GM23338 (cell line): ENCODE measurements at regions not wholly inside any gene's neighbourhood (a gene's known extent, or its start where the extent isn't known, plus 50 kb on each side); places are given as distances from the start of the nearest gene placed in this dataset.

ENCODE experiments used
- ATAC-seq: fragments of 200-7000 bp; cut with Tn5 transposase; 3 replicates; pipeline ENCODE4 v1.9.1; 2020
- DNase-seq: peaks from one replicate; pipeline ENCODE4 v3.0.0-alpha.2; 2015; ENCODE audit warnings: low spot score
- H2AFZ ChIP-seq: fragments of 200-600 bp; sonication (generic); 2 replicates; pipeline ENCODE4 v1.8.0; 2016; ENCODE audit warnings: antibody characterized with exemption, mild to moderate bottlenecking, moderate library complexity
- H3F3A ChIP-seq: fragments of 200-600 bp; sonication (generic); replicated peaks from 2 replicates; pipeline ENCODE4 v1.8.0; 2017; ENCODE audit warnings: antibody characterized with exemption, mixed run types, low read depth
- H3K27ac ChIP-seq: fragments of 200-600 bp; sonication (generic); 2 replicates; pipeline ENCODE4 v1.6.1; 2016; ENCODE audit warnings: low read depth
- H3K27me3 ChIP-seq: fragments of 200-600 bp; sonication (generic); 2 replicates; pipeline ENCODE4 v1.8.0; 2016; ENCODE audit warnings: mild to moderate bottlenecking, mixed run types, moderate library complexity; ENCODE audit not compliant: insufficient read depth
- H3K36me3 ChIP-seq: fragments of 200-600 bp; sonication (generic); 2 replicates; pipeline ENCODE4 v1.8.0; 2016; ENCODE audit warnings: mild to moderate bottlenecking; ENCODE audit not compliant: insufficient read depth
- H3K4me1 ChIP-seq: fragments of 200-600 bp; sonication (generic); 2 replicates; pipeline ENCODE4 v1.8.0; 2016; ENCODE audit warnings: mild to moderate bottlenecking, moderate library complexity; ENCODE audit not compliant: insufficient read depth
- H3K4me2 ChIP-seq: fragments of 200-600 bp; sonication (generic); 2 replicates; pipeline ENCODE4 v1.7.1; 2017; ENCODE audit warnings: mixed run types
- H3K4me3 ChIP-seq: fragments of 200-600 bp; sonication (generic); 2 replicates; pipeline ENCODE4 v1.6.1; 2016; ENCODE audit warnings: mixed run types
- H3K79me2 ChIP-seq: fragments of 200-600 bp; sonication (generic); replicated peaks from 2 replicates; pipeline ENCODE4 v1.8.0; 2017; ENCODE audit warnings: mild to moderate bottlenecking; ENCODE audit not compliant: insufficient read depth
- H3K9me2 ChIP-seq: fragments of 200-600 bp; sonication (generic); 2 replicates; pipeline ENCODE4 v1.8.0; 2017; ENCODE audit not compliant: insufficient read depth
- H4K20me1 ChIP-seq: fragments of 200-600 bp; sonication (generic); replicated peaks from 2 replicates; pipeline ENCODE4 v1.8.0; 2017; ENCODE audit warnings: mild to moderate bottlenecking; ENCODE audit not compliant: insufficient read depth
- H3K27ac Mint-ChIP-seq: 2 replicates; pipeline ENCODE4 v1.8.0; 2020; ENCODE audit warnings: inconsistent platforms, mild to moderate bottlenecking, moderate library complexity, mixed read lengths
- H3K27me3 Mint-ChIP-seq: 3 replicates; pipeline ENCODE4 v1.8.0; 2022; ENCODE audit warnings: low read depth, mild to moderate bottlenecking, moderate library complexity, mixed read lengths, inconsistent platforms; ENCODE audit not compliant: insufficient read depth, poor library complexity
- H3K36me3 Mint-ChIP-seq: 3 replicates; pipeline ENCODE4 v1.8.0; 2021; ENCODE audit warnings: low read depth, mild to moderate bottlenecking, inconsistent platforms, moderate library complexity, mixed read lengths
- H3K4me1 Mint-ChIP-seq: 3 replicates; pipeline ENCODE4 v1.8.0; 2020; ENCODE audit warnings: mild to moderate bottlenecking, inconsistent platforms, mixed read lengths
- H3K4me3 Mint-ChIP-seq: 3 replicates; pipeline ENCODE4 v1.8.0; 2021; ENCODE audit warnings: moderate library complexity, mild to moderate bottlenecking, inconsistent platforms, mixed read lengths
- H3K9me3 Mint-ChIP-seq: 3 replicates; pipeline ENCODE4 v1.8.0; 2020; ENCODE audit warnings: moderate library complexity, mild to moderate bottlenecking, inconsistent platforms, mixed read lengths
- CREB1 ChIP-seq: fragments of 250-450 bp; sonication (Bioruptor Pico); IDR thresholded peaks from 2 replicates; pipeline ENCODE4 v1.5.0; 2020; ENCODE audit warnings: low read depth, mild to moderate bottlenecking, moderate library complexity
- EZH2 ChIP-seq: fragments of 200-600 bp; sonication (generic); IDR thresholded peaks from one replicate; pipeline ENCODE4 v1.8.0; 2017; ENCODE audit warnings: antibody characterized with exemption, mild to moderate bottlenecking, low read depth; ENCODE audit not compliant: unreplicated experiment
- JUNB ChIP-seq: IDR thresholded peaks from one replicate; pipeline ENCODE4 v1.6.1; 2016; ENCODE audit warnings: antibody characterized with exemption; ENCODE audit not compliant: unreplicated experiment
- POLR2AphosphoS5 ChIP-seq: IDR thresholded peaks from 2 replicates; pipeline ENCODE4 v1.6.1; 2016; ENCODE audit warnings: antibody characterized with exemption, low read depth
- ZNF462 ChIP-seq: fragments of 250-450 bp; sonication (Bioruptor Pico); IDR thresholded peaks from 2 replicates; pipeline ENCODE4 v1.5.0; 2020; ENCODE audit warnings: mild to moderate bottlenecking, moderate library complexity
- TF ChIP-seq, protein P1 (sequence below): IDR thresholded peaks from 2 replicates; pipeline ENCODE4 v1.6.1; 2016; ENCODE audit warnings: antibody characterized with exemption

DNA sequence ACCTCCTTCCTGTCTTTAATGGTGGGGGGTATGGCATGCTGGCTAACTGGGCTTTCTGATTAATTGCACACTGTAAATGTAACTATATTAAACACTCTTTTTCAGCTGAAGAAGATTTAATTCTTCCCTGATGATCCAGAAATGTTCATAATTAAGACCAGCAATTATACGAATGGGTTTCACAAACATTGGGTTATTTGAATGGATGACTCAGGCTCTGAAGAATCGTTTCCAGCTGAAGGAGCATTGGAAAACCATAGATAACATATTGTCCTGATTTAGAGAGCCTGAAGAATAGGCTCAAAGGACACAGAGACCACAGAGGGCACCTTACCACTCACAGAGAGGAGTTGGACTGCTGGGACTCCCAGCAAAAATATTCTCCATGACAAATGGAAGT, 130.7 kb upstream of the SSTR4 start:
- ATAC-seq: no peak
- H3K27me3 ChIP-seq: no peaks in the 10 kb centered on the region
- H3F3A ChIP-seq: no peaks in the 10 kb centered on the region
- Mint-ChIP-seq H3K27ac (no peak overlapping the region), H3K4me1 (peaks cover 5% of the 10 kb centered on the region; the same call in 2 of the 3 replicates), H3K27me3 (no peaks in the 10 kb centered on the region), H3K9me3 (peaks cover 7% of the 10 kb centered on the region; the same call in 1 of the 3 replicates), H3K4me3 (no peak overlapping the region), H3K36me3 (no peaks in the 10 kb centered on the region; the same call in 2 of the 3 replicates)
- no peak for DNase-seq
- no peaks in the 10 kb centered on the region for H4K20me1 ChIP-seq
- H3K36me3 ChIP-seq: no peaks in the 10 kb centered on the region
- TF ChIP-seq CREB1 (CRISPR knock-in tag): no peak
- no peak for TF ChIP-seq JUNB
- H3K9me2 ChIP-seq: no peaks in the 10 kb centered on the region; the same call in 1 of the 2 replicates
- no peak overlapping the region for H3K27ac ChIP-seq
- no peaks in the 10 kb centered on the region for H3K4me1 ChIP-seq
- no peak overlapping the region for H2AFZ ChIP-seq
- no peaks in the 10 kb centered on the region for H3K79me2 ChIP-seq
- no peak overlapping the region for H3K4me2 ChIP-seq
- no peak overlapping the region for H3K4me3 ChIP-seq

DNA sequence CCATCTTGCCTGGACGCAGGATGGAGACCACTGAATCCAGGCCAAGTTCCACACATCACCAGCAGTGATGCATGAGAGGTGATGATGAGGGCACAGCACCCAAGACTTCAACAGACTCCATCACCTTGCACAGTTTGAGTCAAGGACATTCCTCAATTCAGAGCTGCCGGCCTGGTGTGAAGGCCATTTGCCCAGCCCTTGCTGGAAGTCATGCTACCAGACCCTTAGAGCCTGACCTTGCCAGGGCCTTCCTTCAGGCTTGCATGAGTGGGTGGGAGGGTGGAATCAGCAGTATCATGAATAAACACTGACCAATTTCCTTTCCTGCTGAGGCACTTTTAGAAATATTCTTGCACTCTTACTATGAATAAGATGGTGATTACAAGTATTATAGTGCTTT, 130.2 kb upstream of the SSTR4 start:
- DNase-seq (no peak), ATAC-seq (no peak)
- TF ChIP-seq, protein P1, sequence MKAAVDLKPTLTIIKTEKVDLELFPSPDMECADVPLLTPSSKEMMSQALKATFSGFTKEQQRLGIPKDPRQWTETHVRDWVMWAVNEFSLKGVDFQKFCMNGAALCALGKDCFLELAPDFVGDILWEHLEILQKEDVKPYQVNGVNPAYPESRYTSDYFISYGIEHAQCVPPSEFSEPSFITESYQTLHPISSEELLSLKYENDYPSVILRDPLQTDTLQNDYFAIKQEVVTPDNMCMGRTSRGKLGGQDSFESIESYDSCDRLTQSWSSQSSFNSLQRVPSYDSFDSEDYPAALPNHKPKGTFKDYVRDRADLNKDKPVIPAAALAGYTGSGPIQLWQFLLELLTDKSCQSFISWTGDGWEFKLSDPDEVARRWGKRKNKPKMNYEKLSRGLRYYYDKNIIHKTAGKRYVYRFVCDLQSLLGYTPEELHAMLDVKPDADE: no peak
- Histone ChIP-seq H2AFZ (no peak overlapping the region), H3K27me3 (no peaks in the 10 kb centered on the region), H3K4me1 (no peaks in the 10 kb centered on the region), H4K20me1 (no peaks in the 10 kb centered on the region), H3F3A (no peaks in the 10 kb centered on the region), H3K27ac (no peak overlapping the region), H3K4me3 (no peak overlapping the region), H3K79me2 (no peaks in the 10 kb centered on the region), H3K9me2 (no peaks in the 10 kb centered on the region; the same call in 1 of the 2 replicates), H3K36me3 (no peaks in the 10 kb centered on the region), H3K4me2 (no peak overlapping the region)
- Mint-ChIP-seq H3K27ac (no peak overlapping the region), H3K36me3 (no peaks in the 10 kb centered on the region; the same call in 2 of the 3 replicates), H3K9me3 (peaks cover 7% of the 10 kb centered on the region; the same call in 1 of the 3 replicates), H3K4me3 (no peak overlapping the region), H3K27me3 (no peaks in the 10 kb centered on the region), H3K4me1 (peaks cover 5% of the 10 kb centered on the region; the same call in 2 of the 3 replicates)

DNA sequence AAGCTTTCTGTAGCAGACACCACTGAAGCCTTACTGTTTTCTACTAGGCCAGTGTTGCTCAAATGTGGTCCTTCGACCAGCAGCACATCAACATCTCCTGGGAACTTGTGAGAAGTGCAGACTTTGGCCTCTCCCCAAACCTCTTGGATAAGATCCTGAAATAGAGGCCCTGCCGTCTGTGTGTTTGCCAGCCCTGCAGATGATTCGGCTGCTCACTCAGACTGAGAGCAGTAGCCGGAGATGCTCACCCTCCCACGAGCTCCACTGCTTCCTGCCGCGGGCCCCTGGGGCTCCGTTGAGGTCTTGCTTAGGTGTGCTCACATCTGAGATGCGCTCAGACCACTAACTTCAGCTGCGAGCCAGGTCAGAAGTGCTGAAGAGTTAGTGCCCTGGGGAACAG, 129.5 kb upstream of the SSTR4 start:
- TF ChIP-seq ZNF462 (CRISPR knock-in tag) (no peak), EZH2 (no peak), JUNB (no peak), POLR2AphosphoS5 (no peak)
- no peaks in the 10 kb centered on the region; the same call in 2 of the 3 replicates for H3K36me3 Mint-ChIP-seq
- Histone ChIP-seq H3K79me2 (no peaks in the 10 kb centered on the region), H3K36me3 (no peaks in the 10 kb centered on the region), H3K4me3 (no peak overlapping the region), H3K27me3 (no peaks in the 10 kb centered on the region), H3K4me1 (no peaks in the 10 kb centered on the region), H3F3A (no peaks in the 10 kb centered on the region), H3K27ac (no peak overlapping the region), H4K20me1 (no peaks in the 10 kb centered on the region), H3K4me2 (no peak overlapping the region), H2AFZ (no peak overlapping the region), H3K9me2 (no peaks in the 10 kb centered on the region; the same call in 1 of the 2 replicates)
- no peak overlapping the region for H3K4me3 Mint-ChIP-seq
- ATAC-seq: no peak
- no peak overlapping the region for H3K27ac Mint-ChIP-seq
- DNase-seq: no peak
- peaks cover 5% of the 10 kb centered on the region; the same call in 2 of the 3 replicates for H3K4me1 Mint-ChIP-seq
- H3K9me3 Mint-ChIP-seq: peaks cover 7% of the 10 kb centered on the region; the same call in 1 of the 3 replicates
- H3K27me3 Mint-ChIP-seq: no peaks in the 10 kb centered on the region
